A549 (cell line): ENCODE measurements at regions not wholly inside any gene's neighbourhood (a gene's known extent, or its start where the extent isn't known, plus 50 kb on each side); places are given as distances from the start of the nearest gene placed in this dataset.

Experiments
- ATAC-seq, 2 experiments: fragments of 200-7000 bp in 1 of 2; fragments of >200 bp in 1 of 2; cut with Nextera tagmentation in 1 of 2; cut with Tn5 transposase in 1 of 2; 3 replicates each; pipeline versions ENCODE4 v1.8.0 to v1.9.1; 2018 to 2020; ENCODE audit warnings: mild to moderate bottlenecking in 1 of 2, moderate library complexity in 1 of 2
- CTCF ChIA-PET: fragments of 300-600 bp; sonication (Branson Sonifier 250); formaldehyde crosslinking; extraction: SDS; loops from one replicate; lab custom pipeline; 2021; ENCODE audit warnings: antibody characterized with exemption, inconsistent platforms; lab: Yijun Ruan, JAX
- POLR2A ChIA-PET: fragments of 350-600 bp; formaldehyde crosslinking; extraction: SDS; loops from one replicate; lab custom pipeline; 2021; ENCODE audit warnings: antibody characterized with exemption, inconsistent platforms; lab: Yijun Ruan, JAX
- DNase-seq, 2 experiments: peaks; one replicate each; pipeline versions ENCODE4 v3.0.0 to v3.0.0-alpha.2; 2011 to 2016; ENCODE audit warnings: low read depth in 1 of 2, low spot score in 1 of 2
- FAIRE-seq: peaks from 2 replicates; lab custom pipeline; 2011; peaks lifted over from hg19 to GRCh38; lab: Jason Lieb, UNC
- H3K27ac ChIP-seq, 2 experiments: fragments of >200 bp; sonication (Bioruptor Twin); formaldehyde crosslinking; 3 replicates each; pipeline ENCODE4 v1.5.1; 2016 to 2017
- H3K4me1 ChIP-seq: fragments of >200 bp; sonication (Bioruptor Twin); formaldehyde crosslinking; 3 replicates; pipeline ENCODE4 v1.6.1; 2016
- H3K4me2 ChIP-seq: fragments of >200 bp; sonication (Bioruptor Twin); formaldehyde crosslinking; 3 replicates; pipeline ENCODE4 v1.6.1; 2016
- H3K4me3 ChIP-seq: fragments of >200 bp; sonication (Bioruptor Twin); formaldehyde crosslinking; 3 replicates; pipeline ENCODE4 v1.5.1; 2016
- H3K9me3 ChIP-seq: fragments of >200 bp; sonication (Bioruptor Twin); formaldehyde crosslinking; 3 replicates; pipeline ENCODE4 v1.6.1; 2016
- ATOH8 ChIP-seq: fragments of 250-450 bp; sonication (Bioruptor Pico); IDR thresholded peaks from 2 replicates; pipeline ENCODE4 v1.5.0; 2020; ENCODE audit warnings: low read depth, mild to moderate bottlenecking, moderate library complexity
- BHLHE40 ChIP-seq: IDR thresholded peaks from 2 replicates; pipeline ENCODE4 v1.6.1; 2012; ENCODE audit warnings: low read depth, low read length, inconsistent platforms
- CEBPB ChIP-seq, 2 experiments: fragments of >200 bp in 1 of 2; sonication (Bioruptor Twin) in 1 of 2; formaldehyde crosslinking in 1 of 2; IDR thresholded peaks; 2 replicates each; pipeline ENCODE4 v1.6.1; 2012 to 2016
- CHD4 ChIP-seq: fragments of 200-600 bp; sonication (generic); IDR thresholded peaks from 2 replicates; pipeline ENCODE4 v1.6.1; 2016; ENCODE audit warnings: antibody characterized with exemption, mild to moderate bottlenecking, borderline replicate concordance
- E2F6 ChIP-seq: IDR thresholded peaks from 2 replicates; pipeline ENCODE4 v1.6.1; 2012; ENCODE audit warnings: low read depth, borderline replicate concordance
- FOSB ChIP-seq: fragments of 250-450 bp; sonication (Bioruptor Pico); IDR thresholded peaks from 2 replicates; pipeline ENCODE4 v1.5.0; 2020; ENCODE audit warnings: mild to moderate bottlenecking, moderate library complexity
- GATA3 ChIP-seq: IDR thresholded peaks from 2 replicates; pipeline ENCODE4 v1.6.1; 2012; ENCODE audit warnings: borderline replicate concordance
- HOXB13 ChIP-seq: fragments of 250-450 bp; sonication (Bioruptor Pico); IDR thresholded peaks from 2 replicates; pipeline ENCODE4 v1.5.0; 2020; ENCODE audit warnings: low read depth, mild to moderate bottlenecking, moderate library complexity
- JUN ChIP-seq, 2 experiments: fragments of >200 bp; sonication (Bioruptor Twin); formaldehyde crosslinking; IDR thresholded peaks; 2 replicates in 1 of 2; 3 replicates in 1 of 2; pipeline ENCODE4 v1.6.1; 2016 to 2017
- KDM5A ChIP-seq: fragments of 200-600 bp; sonication (generic); IDR thresholded peaks from 2 replicates; pipeline ENCODE4 v1.6.1; 2016; ENCODE audit warnings: antibody characterized with exemption, mild to moderate bottlenecking
- MAFK ChIP-seq: fragments of 450-650 bp; IDR thresholded peaks from 2 replicates; pipeline ENCODE4 v1.6.1; 2014; ENCODE audit not compliant: partially characterized antibody
- RARB ChIP-seq: fragments of 250-450 bp; sonication (Bioruptor Pico); IDR thresholded peaks from 2 replicates; pipeline ENCODE4 v1.8.0; 2021; ENCODE audit warnings: mild to moderate bottlenecking, moderate library complexity
- SREBF2 ChIP-seq: fragments of 450-650 bp; IDR thresholded peaks from 2 replicates; pipeline ENCODE4 v1.6.1; 2014; ENCODE audit warnings: mild to moderate bottlenecking, moderate library complexity
- USF2 ChIP-seq: fragments of 450-650 bp; IDR thresholded peaks from 2 replicates; pipeline ENCODE4 v1.6.1; 2014; ENCODE audit warnings: antibody characterized with exemption
- ZNF302 ChIP-seq: fragments of 250-450 bp; sonication (Bioruptor Pico); IDR thresholded peaks from 2 replicates; pipeline ENCODE4 v1.9.0; 2021; ENCODE audit warnings: inconsistent platforms, mild to moderate bottlenecking, moderate library complexity
- whole genome bisulfite sequencing: methylation state at CpG from one replicate; pipeline ENCODE4 v1.1.6; 2017; ENCODE audit errors: missing lambda C conversion rate; 5-methylcytosine and 5-hydroxymethylcytosine counted together
- TF ChIP-seq, protein P1 (sequence below): fragments of 200-600 bp; sonication (generic); IDR thresholded peaks from 2 replicates; pipeline ENCODE4 v1.6.1; 2016; ENCODE audit warnings: antibody characterized with exemption, mild to moderate bottlenecking, moderate library complexity
- TF ChIP-seq, protein P2 (sequence below): fragments of >200 bp; sonication (Bioruptor Twin); formaldehyde crosslinking; IDR thresholded peaks from 3 replicates; pipeline ENCODE4 v1.5.1; 2016
- TF ChIP-seq, protein P3 (sequence below): fragments of >200 bp; sonication (Bioruptor Twin); formaldehyde crosslinking; IDR thresholded peaks from 2 replicates; pipeline ENCODE4 v1.6.1; 2016

DNA sequence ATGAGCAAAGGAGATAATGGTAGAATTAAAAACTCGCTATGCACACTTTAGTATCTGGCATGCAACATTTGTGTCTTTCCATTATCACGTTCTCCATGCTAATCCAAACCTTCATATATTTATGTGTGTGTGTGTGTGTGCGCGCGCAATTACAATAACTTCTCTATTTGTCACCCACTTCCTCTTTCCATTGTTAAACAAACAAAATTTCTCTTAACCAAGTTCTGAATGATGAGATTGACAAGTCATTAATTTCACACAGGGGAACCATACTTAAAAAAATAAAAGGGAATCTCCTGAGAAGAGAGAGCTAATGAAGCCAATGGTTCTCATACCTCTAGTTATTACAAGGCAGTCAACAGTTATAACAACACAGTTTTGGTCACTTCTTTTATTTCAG, 575.9 kb upstream of the MDGA2 start (continued):
- TF ChIP-seq MAFK, result no peak
- no peak for TF ChIP-seq JUN (IDR thresholded peaks at IDR 0.05)
- TF ChIP-seq FOSB (CRISPR knock-in tag), result no peak
- TF ChIP-seq, all 56 proteins: peak for 0

GRCh38 chr14:48250575-48250974, 575.2 kb upstream of the MDGA2 start:
- H3K9me3 ChIP-seq, result no peaks in the 10 kb centered on the region
- WGBS, result 5% methylated on average over 5 of the region's 5 CpGs
- no peak overlapping the region for H3K4me2 ChIP-seq
- CTCF ChIA-PET, result no interaction called here
- TF ChIP-seq HOXB13 (CRISPR knock-in tag) (no peak), CEBPB (IDR thresholded peaks at IDR 0.05) (no peak), RARB (CRISPR knock-in tag) (no peak), GATA3 (no peak)
- TF ChIP-seq, protein P1, sequence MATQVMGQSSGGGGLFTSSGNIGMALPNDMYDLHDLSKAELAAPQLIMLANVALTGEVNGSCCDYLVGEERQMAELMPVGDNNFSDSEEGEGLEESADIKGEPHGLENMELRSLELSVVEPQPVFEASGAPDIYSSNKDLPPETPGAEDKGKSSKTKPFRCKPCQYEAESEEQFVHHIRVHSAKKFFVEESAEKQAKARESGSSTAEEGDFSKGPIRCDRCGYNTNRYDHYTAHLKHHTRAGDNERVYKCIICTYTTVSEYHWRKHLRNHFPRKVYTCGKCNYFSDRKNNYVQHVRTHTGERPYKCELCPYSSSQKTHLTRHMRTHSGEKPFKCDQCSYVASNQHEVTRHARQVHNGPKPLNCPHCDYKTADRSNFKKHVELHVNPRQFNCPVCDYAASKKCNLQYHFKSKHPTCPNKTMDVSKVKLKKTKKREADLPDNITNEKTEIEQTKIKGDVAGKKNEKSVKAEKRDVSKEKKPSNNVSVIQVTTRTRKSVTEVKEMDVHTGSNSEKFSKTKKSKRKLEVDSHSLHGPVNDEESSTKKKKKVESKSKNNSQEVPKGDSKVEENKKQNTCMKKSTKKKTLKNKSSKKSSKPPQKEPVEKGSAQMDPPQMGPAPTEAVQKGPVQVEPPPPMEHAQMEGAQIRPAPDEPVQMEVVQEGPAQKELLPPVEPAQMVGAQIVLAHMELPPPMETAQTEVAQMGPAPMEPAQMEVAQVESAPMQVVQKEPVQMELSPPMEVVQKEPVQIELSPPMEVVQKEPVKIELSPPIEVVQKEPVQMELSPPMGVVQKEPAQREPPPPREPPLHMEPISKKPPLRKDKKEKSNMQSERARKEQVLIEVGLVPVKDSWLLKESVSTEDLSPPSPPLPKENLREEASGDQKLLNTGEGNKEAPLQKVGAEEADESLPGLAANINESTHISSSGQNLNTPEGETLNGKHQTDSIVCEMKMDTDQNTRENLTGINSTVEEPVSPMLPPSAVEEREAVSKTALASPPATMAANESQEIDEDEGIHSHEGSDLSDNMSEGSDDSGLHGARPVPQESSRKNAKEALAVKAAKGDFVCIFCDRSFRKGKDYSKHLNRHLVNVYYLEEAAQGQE, result no peak
- TF ChIP-seq, protein P2, sequence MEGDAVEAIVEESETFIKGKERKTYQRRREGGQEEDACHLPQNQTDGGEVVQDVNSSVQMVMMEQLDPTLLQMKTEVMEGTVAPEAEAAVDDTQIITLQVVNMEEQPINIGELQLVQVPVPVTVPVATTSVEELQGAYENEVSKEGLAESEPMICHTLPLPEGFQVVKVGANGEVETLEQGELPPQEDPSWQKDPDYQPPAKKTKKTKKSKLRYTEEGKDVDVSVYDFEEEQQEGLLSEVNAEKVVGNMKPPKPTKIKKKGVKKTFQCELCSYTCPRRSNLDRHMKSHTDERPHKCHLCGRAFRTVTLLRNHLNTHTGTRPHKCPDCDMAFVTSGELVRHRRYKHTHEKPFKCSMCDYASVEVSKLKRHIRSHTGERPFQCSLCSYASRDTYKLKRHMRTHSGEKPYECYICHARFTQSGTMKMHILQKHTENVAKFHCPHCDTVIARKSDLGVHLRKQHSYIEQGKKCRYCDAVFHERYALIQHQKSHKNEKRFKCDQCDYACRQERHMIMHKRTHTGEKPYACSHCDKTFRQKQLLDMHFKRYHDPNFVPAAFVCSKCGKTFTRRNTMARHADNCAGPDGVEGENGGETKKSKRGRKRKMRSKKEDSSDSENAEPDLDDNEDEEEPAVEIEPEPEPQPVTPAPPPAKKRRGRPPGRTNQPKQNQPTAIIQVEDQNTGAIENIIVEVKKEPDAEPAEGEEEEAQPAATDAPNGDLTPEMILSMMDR, result no peak
- TF ChIP-seq, all 56 proteins: peak for 0
- Histone ChIP-seq H3K4me3 (no peak overlapping the region), H3K4me1 (no peaks in the 10 kb centered on the region), H3K27ac (no peak overlapping the region)
- FAIRE-seq (no peak), DNase-seq (no peak), ATAC-seq (no peak)
- POLR2A ChIA-PET, result no interaction called here

DNA sequence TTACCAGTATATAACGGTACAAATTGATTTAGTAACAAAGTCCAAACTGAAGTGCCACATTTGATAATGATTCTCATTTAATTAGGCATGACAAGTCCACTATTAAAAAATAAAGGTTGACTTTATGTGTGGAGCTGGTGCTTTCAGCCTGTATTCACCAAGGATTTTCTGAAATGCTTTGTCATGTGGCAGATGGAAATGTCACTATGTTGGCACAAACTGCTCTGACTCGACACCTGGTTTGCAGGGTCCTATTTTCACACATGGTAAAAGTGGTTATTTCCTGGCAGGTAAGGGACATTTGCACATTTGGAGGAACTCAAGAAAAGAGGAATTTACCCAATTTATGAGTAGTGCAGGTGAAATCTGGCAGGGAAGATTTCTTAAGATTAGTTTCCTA, 572.6 kb upstream of the MDGA2 start:
- ChIA-PET POLR2A (no interaction called here), CTCF (no interaction called here)
- H3K27ac ChIP-seq, result no peak overlapping the region
- DNase-seq (no peak), FAIRE-seq (no peak), ATAC-seq (no peak)
- H3K4me1 ChIP-seq, result no peaks in the 10 kb centered on the region
- WGBS, result 7% methylated on average over 2 of the region's 2 CpGs
- H3K4me3 ChIP-seq, result no peak overlapping the region
- H3K9me3 ChIP-seq, result no peaks in the 10 kb centered on the region
- H3K4me2 ChIP-seq, result no peak overlapping the region
- TF ChIP-seq KDM5A (no peak), SREBF2 (no peak), CHD4 (no peak), BHLHE40 (no peak), RARB (CRISPR knock-in tag) (no peak), ATOH8 (no peak), ZNF302 (no peak), E2F6 (no peak), USF2 (no peak)
- TF ChIP-seq, protein P3, sequence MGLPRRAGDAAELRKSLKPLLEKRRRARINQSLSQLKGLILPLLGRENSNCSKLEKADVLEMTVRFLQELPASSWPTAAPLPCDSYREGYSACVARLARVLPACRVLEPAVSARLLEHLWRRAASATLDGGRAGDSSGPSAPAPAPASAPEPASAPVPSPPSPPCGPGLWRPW, result no peak
